Ishikawa (cell line): ENCODE measurements at regions not wholly inside any gene's neighbourhood (a gene's known extent, or its start where the extent isn't known, plus 50 kb on each side); places are given as distances from the start of the nearest gene placed in this dataset.

Experiments used
- CEBPB ChIP-seq: IDR thresholded peaks from 2 replicates; pipeline ENCODE4 v1.6.1; 2012
- CREB1 ChIP-seq: IDR thresholded peaks from 2 replicates; pipeline ENCODE4 v1.6.1; 2012; ENCODE audit warnings: low read depth
- EGR1 ChIP-seq: IDR thresholded peaks from 2 replicates; pipeline ENCODE4 v1.6.1; 2012
- EP300 ChIP-seq: IDR thresholded peaks from 2 replicates; pipeline ENCODE4 v1.6.1; 2012; ENCODE audit warnings: borderline replicate concordance
- FOXM1 ChIP-seq: IDR thresholded peaks from 2 replicates; pipeline ENCODE4 v1.6.1; 2012; ENCODE audit warnings: low read depth, borderline replicate concordance
- MAX ChIP-seq: IDR thresholded peaks from 2 replicates; pipeline ENCODE4 v1.6.1; 2012
- NFIC ChIP-seq: IDR thresholded peaks from 2 replicates; pipeline ENCODE4 v1.6.1; 2012
- RAD21 ChIP-seq: IDR thresholded peaks from 2 replicates; pipeline ENCODE4 v1.6.1; 2012; ENCODE audit warnings: low read depth
- TAF1 ChIP-seq: IDR thresholded peaks from 2 replicates; pipeline ENCODE4 v1.6.1; 2012; ENCODE audit warnings: low read depth, mild to moderate bottlenecking
- TCF12 ChIP-seq: IDR thresholded peaks from 2 replicates; pipeline ENCODE4 v1.6.1; 2012; ENCODE audit warnings: low read depth
- TEAD4 ChIP-seq: IDR thresholded peaks from 2 replicates; pipeline ENCODE4 v1.6.1; 2012
- USF1 ChIP-seq: IDR thresholded peaks from 2 replicates; pipeline ENCODE4 v1.6.1; 2012
- YY1 ChIP-seq: IDR thresholded peaks from 2 replicates; pipeline ENCODE4 v1.6.1; 2012; ENCODE audit warnings: low read depth
- ZBTB7A ChIP-seq: IDR thresholded peaks from 2 replicates; pipeline ENCODE4 v1.6.1; 2012; ENCODE audit warnings: low read depth
- TF ChIP-seq, protein P1 (sequence below): IDR thresholded peaks from 2 replicates; pipeline ENCODE4 v1.6.1; 2012; ENCODE audit warnings: low read depth, mild to moderate bottlenecking

DNA sequence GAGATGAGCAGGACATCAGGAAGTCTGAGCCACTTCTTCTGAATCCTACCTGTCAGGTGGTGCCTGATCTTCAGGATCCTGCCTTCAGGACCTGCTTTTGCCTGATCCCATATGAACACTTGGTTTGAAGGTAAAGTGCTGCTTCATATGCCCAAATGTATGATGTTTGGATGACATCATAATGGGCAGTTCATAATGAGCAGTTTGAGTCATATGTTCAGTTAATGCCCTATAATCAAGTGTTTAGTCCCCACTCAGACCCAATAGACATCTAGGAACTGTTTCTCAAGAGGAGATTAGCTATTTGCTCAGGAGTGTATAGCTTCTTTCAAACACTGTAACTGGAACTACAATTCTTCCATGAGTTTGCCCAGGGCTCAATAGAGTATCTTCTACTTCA is 58.8 kb downstream of the POLR1D start:
- TF ChIP-seq TAF1 (no peak), TCF12 (no peak), CEBPB (no peak), USF1 (no peak), FOXM1 (no peak), YY1 (no peak), NFIC (no peak), RAD21 (no peak), MAX (no peak), TEAD4 (no peak), CREB1 (no peak), EP300 (no peak), EGR1 (no peak), ZBTB7A (no peak)
- TF ChIP-seq, protein P1, sequence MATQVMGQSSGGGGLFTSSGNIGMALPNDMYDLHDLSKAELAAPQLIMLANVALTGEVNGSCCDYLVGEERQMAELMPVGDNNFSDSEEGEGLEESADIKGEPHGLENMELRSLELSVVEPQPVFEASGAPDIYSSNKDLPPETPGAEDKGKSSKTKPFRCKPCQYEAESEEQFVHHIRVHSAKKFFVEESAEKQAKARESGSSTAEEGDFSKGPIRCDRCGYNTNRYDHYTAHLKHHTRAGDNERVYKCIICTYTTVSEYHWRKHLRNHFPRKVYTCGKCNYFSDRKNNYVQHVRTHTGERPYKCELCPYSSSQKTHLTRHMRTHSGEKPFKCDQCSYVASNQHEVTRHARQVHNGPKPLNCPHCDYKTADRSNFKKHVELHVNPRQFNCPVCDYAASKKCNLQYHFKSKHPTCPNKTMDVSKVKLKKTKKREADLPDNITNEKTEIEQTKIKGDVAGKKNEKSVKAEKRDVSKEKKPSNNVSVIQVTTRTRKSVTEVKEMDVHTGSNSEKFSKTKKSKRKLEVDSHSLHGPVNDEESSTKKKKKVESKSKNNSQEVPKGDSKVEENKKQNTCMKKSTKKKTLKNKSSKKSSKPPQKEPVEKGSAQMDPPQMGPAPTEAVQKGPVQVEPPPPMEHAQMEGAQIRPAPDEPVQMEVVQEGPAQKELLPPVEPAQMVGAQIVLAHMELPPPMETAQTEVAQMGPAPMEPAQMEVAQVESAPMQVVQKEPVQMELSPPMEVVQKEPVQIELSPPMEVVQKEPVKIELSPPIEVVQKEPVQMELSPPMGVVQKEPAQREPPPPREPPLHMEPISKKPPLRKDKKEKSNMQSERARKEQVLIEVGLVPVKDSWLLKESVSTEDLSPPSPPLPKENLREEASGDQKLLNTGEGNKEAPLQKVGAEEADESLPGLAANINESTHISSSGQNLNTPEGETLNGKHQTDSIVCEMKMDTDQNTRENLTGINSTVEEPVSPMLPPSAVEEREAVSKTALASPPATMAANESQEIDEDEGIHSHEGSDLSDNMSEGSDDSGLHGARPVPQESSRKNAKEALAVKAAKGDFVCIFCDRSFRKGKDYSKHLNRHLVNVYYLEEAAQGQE, result no peak

GRCh38 chr13:27691207-27691606 is 69.5 kb downstream of the POLR1D start:
- TF ChIP-seq TEAD4, result no peak
- TF ChIP-seq CREB1, result no peak
- TF ChIP-seq TAF1, result no peak
- TF ChIP-seq FOXM1, result no peak
- no peak for TF ChIP-seq YY1
- no peak for TF ChIP-seq RAD21
- TF ChIP-seq CEBPB, result no peak
- no peak for TF ChIP-seq NFIC
- TF ChIP-seq USF1, result no peak
- TF ChIP-seq EGR1, result no peak
- TF ChIP-seq EP300, result no peak
- TF ChIP-seq, protein P1, result no peak
- TF ChIP-seq ZBTB7A, result no peak
- TF ChIP-seq TCF12, result no peak
- TF ChIP-seq MAX, result no peak

- TF ChIP-seq NFIC, result no peak
These were observed 75.0 kb downstream of the POLR1D start for GRCh38 chr13:27696731-27697130.

- no peak for TF ChIP-seq EP300
These were observed 78.3 kb downstream of the POLR1D start for GRCh38 chr13:27699952-27700351.

DNA sequence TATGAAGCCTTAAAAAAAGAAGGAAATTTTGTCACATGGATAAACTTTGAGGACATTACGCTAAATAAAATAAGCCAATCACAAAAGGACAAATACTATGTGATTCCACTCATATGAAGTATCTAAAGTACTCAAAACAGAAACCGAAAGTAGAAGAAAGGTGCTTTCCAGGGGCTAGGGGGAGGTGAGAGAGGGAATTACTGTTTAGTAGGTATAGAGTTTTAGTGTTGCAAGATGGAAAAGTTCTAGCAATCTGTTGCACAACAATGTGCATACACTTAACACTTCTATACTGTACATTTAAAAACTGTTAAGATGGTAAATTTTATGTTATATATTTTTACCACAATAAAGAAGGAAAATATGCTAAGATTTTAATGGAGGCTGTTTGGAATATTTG is 83.0 kb downstream of the POLR1D start:
- TF ChIP-seq RAD21 (no peak), USF1 (no peak), FOXM1 (no peak), TCF12 (no peak), NFIC (no peak), TEAD4 (no peak), ZBTB7A (no peak), CREB1 (no peak), YY1 (no peak), EGR1 (no peak), TAF1 (no peak)

- TF ChIP-seq CREB1 (no peak), RAD21 (no peak), EGR1 (no peak), ZBTB7A (no peak)
These were observed 84.0 kb upstream of the GSX1 start for GRCh38 chr13:27708325-27708724.

DNA sequence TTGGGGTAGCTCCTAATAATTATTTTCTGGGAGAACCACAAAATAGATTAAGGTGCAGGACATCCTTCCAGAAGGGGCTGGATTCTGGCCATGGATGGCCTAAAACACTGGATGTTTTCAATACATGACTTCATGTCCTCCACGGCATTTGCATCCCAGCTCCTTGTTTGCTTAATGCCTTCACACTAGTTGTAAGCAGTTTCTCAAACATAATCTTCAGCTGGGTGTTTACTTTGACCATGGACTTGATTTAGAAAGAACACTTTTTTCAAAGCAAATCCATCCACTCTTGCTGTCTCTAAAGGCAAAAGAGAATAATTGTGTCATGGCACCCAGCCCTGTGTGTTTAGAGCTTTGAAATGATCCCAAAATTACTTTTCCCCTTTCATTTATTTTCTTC is 82.5 kb upstream of the GSX1 start:
- TF ChIP-seq CEBPB, result no peak
- no peak for TF ChIP-seq EGR1
- no peak for TF ChIP-seq TAF1
- no peak for TF ChIP-seq NFIC
- no peak for TF ChIP-seq MAX
- TF ChIP-seq, protein P1, result no peak
- TF ChIP-seq TEAD4, result no peak
- no peak for TF ChIP-seq FOXM1
- TF ChIP-seq USF1, result no peak
